GM12874 (cell line): ENCODE measurements at regions not wholly inside any gene's neighbourhood (a gene's known extent, or its start where the extent isn't known, plus 50 kb on each side); places are given as distances from the start of the nearest gene placed in this dataset.

Experiments used
- CTCF ChIP-seq: IDR thresholded peaks from 2 replicates; pipeline ENCODE4 v1.5.1; 2011; ENCODE audit warnings: low read depth, mild to moderate bottlenecking, control low read depth, low read length, moderate library complexity; ENCODE audit not compliant: insufficient read depth

- no peak for TF ChIP-seq CTCF
These were observed 524.5 kb downstream of the SHQ1 start for GRCh38 chr3:72323773-72324172.

- no peak for TF ChIP-seq CTCF
These were observed 525.8 kb downstream of the SHQ1 start for GRCh38 chr3:72322264-72322976.

GRCh38 chr3:72320955-72321303 lies 527.3 kb downstream of the SHQ1 start:
- TF ChIP-seq CTCF: no peak

- no peak for TF ChIP-seq CTCF
These were observed 527.9 kb downstream of the SHQ1 start for GRCh38 chr3:72320095-72320954.

- no peak for TF ChIP-seq CTCF
These were observed 528.8 kb downstream of the SHQ1 start for GRCh38 chr3:72319194-72320094.

- TF ChIP-seq CTCF: no peak
These were observed 529.6 kb downstream of the SHQ1 start for GRCh38 chr3:72318504-72319193.
